Activated B cell treated with CpG ODN at 0.5 μM for 24 hours (primary cell): ENCODE measurements at regions not wholly inside any gene's neighbourhood (a gene's known extent, or its start where the extent isn't known, plus 50 kb on each side); places are given as distances from the start of the nearest gene placed in this dataset.

Experiments
- ATAC-seq: fragments of 200-7000 bp; cut with Tn5 transposase; one replicate; pipeline ENCODE4 v1.10.0; 2021; ENCODE audit warnings: low read depth, mild to moderate bottlenecking, moderate library complexity
- CTCF ChIA-PET: fragments of 350-600 bp; sonication (Branson Sonifier 250); formaldehyde crosslinking; loops from one replicate; lab custom pipeline; 2021; ENCODE audit warnings: antibody characterized with exemption; lab: Charles Lee
- POLR2A ChIA-PET: fragments of 350-600 bp; sonication (Branson Sonifier 250); formaldehyde crosslinking; loops from one replicate; lab custom pipeline; 2021; ENCODE audit warnings: antibody characterized with exemption; lab: Charles Lee
- DNase-seq: peaks from one replicate; pipeline ENCODE4 v3.0.0; 2022
- H3K27ac Mint-ChIP-seq: one replicate; pipeline ENCODE4 v1.8.0; 2020; ENCODE audit warnings: mixed read lengths
- H3K27me3 Mint-ChIP-seq: one replicate; pipeline ENCODE4 v1.8.0; 2021; ENCODE audit warnings: mixed read lengths
- H3K36me3 Mint-ChIP-seq: one replicate; pipeline ENCODE4 v1.8.0; 2021; ENCODE audit warnings: low read depth, mixed read lengths
- H3K4me1 Mint-ChIP-seq: one replicate; pipeline ENCODE4 v1.8.0; 2021; ENCODE audit warnings: mixed read lengths
- H3K4me3 Mint-ChIP-seq: one replicate; pipeline ENCODE4 v1.8.0; 2020; ENCODE audit warnings: mild to moderate bottlenecking, mixed read lengths
- H3K9me3 Mint-ChIP-seq: one replicate; pipeline ENCODE4 v1.8.0; 2020; ENCODE audit warnings: mixed read lengths
- CTCF ChIP-seq: fragments of 200-600 bp; IDR thresholded peaks from one replicate; pipeline ENCODE4 v1.8.0; 2022; ENCODE audit warnings: antibody characterized with exemption, mild to moderate bottlenecking
- intact Hi-C: fragments of 100-400 bp; cut with micrococcal nuclease; formaldehyde crosslinking; loops from one replicate; pipeline ENCODE4 v1.15.1; 2024

DNA sequence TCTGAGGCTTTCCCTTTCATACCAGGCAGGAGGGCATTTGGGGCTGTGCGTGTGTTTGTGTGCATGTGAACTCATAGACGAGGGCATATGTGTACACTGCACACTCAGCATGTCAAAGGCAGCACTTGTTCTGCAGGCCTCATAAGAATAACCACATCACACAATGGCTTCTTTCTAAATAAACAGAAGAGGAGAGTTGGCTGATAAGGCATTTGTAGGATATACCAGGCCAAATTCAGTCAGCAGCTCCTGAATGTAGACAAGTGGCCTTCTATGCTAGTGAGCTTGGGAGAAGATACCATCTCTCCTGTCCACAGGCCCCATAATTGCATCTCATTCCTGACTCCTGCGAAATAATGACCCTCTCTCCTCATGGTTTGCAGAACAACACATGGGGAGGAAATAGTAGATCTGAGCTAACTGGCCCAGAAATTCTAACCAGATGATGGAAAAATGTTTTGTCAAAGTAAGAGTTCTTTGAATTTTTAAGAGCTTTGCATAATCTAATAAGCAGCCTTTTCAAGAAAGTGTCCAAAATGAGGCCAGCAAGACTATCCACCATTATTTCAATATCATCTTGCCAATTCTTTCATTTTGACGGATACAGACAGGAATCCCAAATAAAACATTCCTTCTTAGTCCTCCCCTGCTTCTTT is 60.5 kb upstream of the GAS1 start:
- TF ChIP-seq CTCF: no peak
- no peaks in the 10 kb centered on the region for H3K27me3 Mint-ChIP-seq
- ChIA-PET POLR2A (no interaction called here), CTCF (no interaction called here)
- no peak for ATAC-seq
- H3K27ac Mint-ChIP-seq: no peak overlapping the region
- no peaks in the 10 kb centered on the region for H3K9me3 Mint-ChIP-seq
- no peak for DNase-seq
- H3K4me1 Mint-ChIP-seq: no peaks in the 10 kb centered on the region
- H3K36me3 Mint-ChIP-seq: no peaks in the 10 kb centered on the region
- intact Hi-C loops: no loop called here
- no peak overlapping the region for H3K4me3 Mint-ChIP-seq

- Mint-ChIP-seq H3K36me3 (no peaks in the 10 kb centered on the region), H3K4me3 (no peak overlapping the region), H3K27ac (no peak overlapping the region), H3K27me3 (no peaks in the 10 kb centered on the region), H3K9me3 (no peaks in the 10 kb centered on the region), H3K4me1 (no peaks in the 10 kb centered on the region)
- intact Hi-C loops: no loop called here
- POLR2A ChIA-PET: no interaction called here
- DNase-seq (no peak), ATAC-seq (no peak)
- TF ChIP-seq CTCF: no peak
- CTCF ChIA-PET: no interaction called here
Observed at GRCh38 chr9:87008667-87009066, 61.4 kb upstream of the GAS1 start.

GRCh38 chr9:87010626-87011025 is 63.3 kb upstream of the GAS1 start:
- H3K36me3 Mint-ChIP-seq: no peaks in the 10 kb centered on the region
- ATAC-seq (no peak), DNase-seq (no peak)
- no peak for TF ChIP-seq CTCF
- CTCF ChIA-PET: no interaction called here
- no peaks in the 10 kb centered on the region for H3K9me3 Mint-ChIP-seq
- intact Hi-C loops: no loop called here
- H3K27ac Mint-ChIP-seq: no peak overlapping the region
- H3K4me1 Mint-ChIP-seq: no peaks in the 10 kb centered on the region
- no peaks in the 10 kb centered on the region for H3K27me3 Mint-ChIP-seq
- H3K4me3 Mint-ChIP-seq: no peak overlapping the region
- POLR2A ChIA-PET: no interaction called here

GRCh38 chr9:87011551-87011950 is 64.2 kb upstream of the GAS1 start:
- no peak for TF ChIP-seq CTCF
- ChIA-PET CTCF (no interaction called here), POLR2A (no interaction called here)
- Mint-ChIP-seq H3K27ac (no peak overlapping the region), H3K4me1 (no peaks in the 10 kb centered on the region), H3K27me3 (no peaks in the 10 kb centered on the region), H3K4me3 (no peak overlapping the region), H3K36me3 (no peaks in the 10 kb centered on the region), H3K9me3 (peaks cover 4% of the 10 kb centered on the region)
- intact Hi-C loops: no loop called here
- ATAC-seq: no peak
- DNase-seq: no peak

DNA sequence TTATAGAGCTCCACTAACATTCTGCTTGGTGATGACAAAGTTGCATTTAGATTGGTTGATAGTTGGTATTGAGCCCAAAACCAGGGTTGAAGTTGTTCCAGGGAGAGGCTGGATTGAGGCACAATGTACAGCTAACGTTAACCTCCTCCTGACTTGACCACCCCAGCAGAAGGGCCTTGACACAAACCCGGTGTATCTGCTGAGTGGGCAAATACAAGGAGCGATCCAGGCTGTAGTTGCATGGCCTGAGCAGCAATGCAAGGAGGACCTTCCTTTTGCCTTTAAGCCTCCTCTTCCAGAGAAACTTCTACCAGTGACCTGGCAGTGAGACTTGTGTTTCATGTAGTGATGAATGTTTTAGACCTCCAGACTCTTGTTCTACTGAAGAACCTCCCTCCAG is 66.2 kb upstream of the GAS1 start:
- no peak for TF ChIP-seq CTCF
- Mint-ChIP-seq H3K36me3 (no peaks in the 10 kb centered on the region), H3K9me3 (peaks cover 6% of the 10 kb centered on the region), H3K4me3 (no peak overlapping the region), H3K27ac (no peak overlapping the region), H3K27me3 (no peaks in the 10 kb centered on the region), H3K4me1 (no peaks in the 10 kb centered on the region)
- DNase-seq: no peak
- intact Hi-C loops: no loop called here
- POLR2A ChIA-PET: no interaction called here
- no peak for ATAC-seq
- CTCF ChIA-PET: no interaction called here
